HTR-8/SVneo (cell line): ENCODE measurements at regions not wholly inside any gene's neighbourhood (a gene's known extent, or its start where the extent isn't known, plus 50 kb on each side); places are given as distances from the start of the nearest gene placed in this dataset.

ENCODE experiments used
- DNase-seq: peaks from one replicate; pipeline ENCODE4 v3.0.0; 2011; ENCODE audit warnings: low spot score, mixed read lengths; ENCODE audit not compliant: insufficient read length
- FAIRE-seq: peaks from 2 replicates; lab custom pipeline; 2011; peaks lifted over from hg19 to GRCh38; lab: Jason Lieb, UNC

- DNase-seq (peak; percentile 19), FAIRE-seq (no peak)
Measured at GRCh38 chr1:103180660-103181059, 72.3 kb upstream of the COL11A1 start.

DNA sequence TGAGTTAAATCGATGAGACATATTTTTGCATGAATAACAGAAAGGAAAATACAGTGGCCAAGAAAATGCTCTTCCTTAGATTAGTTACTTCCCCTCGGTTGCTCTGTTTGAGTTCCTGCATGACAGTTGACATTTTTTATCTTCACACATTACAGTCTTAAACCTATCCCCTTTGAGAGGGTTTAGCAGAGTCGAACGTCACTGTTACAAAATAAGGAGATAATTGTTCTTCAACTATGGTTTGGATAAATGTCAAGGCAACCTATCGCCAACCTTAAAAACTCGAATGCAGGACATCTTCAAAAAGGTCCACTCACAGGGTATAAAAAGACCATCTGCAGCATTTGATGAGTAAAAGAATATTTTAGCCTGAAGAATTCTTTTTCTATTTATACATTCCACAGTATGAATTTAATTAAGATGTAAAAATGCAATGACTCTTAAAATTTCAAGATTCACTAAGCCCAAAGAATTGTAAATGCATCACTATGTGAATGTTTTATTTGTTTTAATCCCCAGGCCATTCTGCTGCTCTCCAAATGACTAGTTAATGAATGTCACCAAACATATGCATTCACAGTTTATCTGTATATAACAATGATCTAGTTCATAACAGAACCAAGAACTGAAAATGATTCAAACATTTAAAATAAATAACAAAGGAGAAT, 68.9 kb upstream of the COL11A1 start:
- DNase-seq (no peak), FAIRE-seq (no peak)

- no peak for DNase-seq
- FAIRE-seq = no peak
Measured at GRCh38 chr1:103171041-103171590, 62.8 kb upstream of the COL11A1 start.

GRCh38 chr1:103170609-103171008, 62.3 kb upstream of the COL11A1 start:
- FAIRE-seq (no peak), DNase-seq (no peak)

DNA sequence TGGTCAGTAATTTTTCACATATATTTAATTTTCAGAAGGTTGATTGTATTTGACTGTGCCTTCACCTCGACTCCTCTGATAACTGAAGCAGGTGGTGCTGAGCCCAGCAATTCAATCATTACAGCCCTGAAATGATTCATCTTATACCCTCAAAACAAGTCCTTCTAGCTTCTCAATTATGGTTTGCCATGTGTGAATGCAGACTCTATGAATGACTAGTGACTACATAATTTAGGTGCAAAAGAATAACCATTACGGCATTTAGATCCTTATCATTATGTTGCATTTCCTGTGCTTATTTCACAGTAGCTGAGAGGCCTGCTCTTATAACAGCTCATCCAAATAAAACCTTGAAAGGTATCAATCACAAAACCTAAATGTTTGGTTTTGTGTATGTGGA, 54.0 kb upstream of the COL11A1 start:
- DNase-seq = no peak

GRCh38 chr1:103160281-103160680, 52.0 kb upstream of the COL11A1 start:
- DNase-seq = no peak
- FAIRE-seq = no peak

More for the DNA sequence above, 54.0 kb upstream of the COL11A1 start:
- FAIRE-seq = no peak
